ENCODE measurements at regions not wholly inside any gene's neighbourhood (a gene's known extent, or its start where the extent isn't known, plus 50 kb on each side); places are given as distances from the start of the nearest gene placed in this dataset.
"Not testable (repeated sequence)": the region's sequence is repeated elsewhere in the genome, so short reads cannot be mapped to it uniquely, and the experiment has no call there.

GRCh38 chr3:94822298-94822697 lies 759.4 kb downstream of the NSUN3 start:
- no peak for DNase-seq (ENCODE audit: low spot score)

DNA sequence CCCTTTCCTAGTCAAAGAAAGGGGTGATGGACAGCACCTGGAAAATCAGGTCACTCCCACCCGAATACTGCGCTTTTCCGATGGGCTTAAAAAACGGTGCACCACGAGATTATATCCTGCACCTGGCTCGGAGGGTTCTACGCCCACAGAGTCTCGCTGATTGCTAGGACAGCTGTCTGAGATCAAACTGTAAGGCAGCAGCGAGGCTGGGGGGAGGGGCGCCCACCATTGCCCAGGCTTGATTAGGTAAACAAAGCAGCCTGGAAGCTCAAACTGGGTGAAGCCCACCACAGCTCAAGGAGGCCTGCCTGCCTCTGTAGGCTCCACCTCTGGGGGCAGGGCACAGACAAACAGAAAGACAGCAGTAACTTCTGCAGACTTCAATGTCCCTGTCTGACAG lies 783.4 kb downstream of the NSUN3 start:
- not testable (repeated sequence) for DNase-seq (ENCODE audit: low spot score)

- DNase-seq (ENCODE audit: low spot score), result no peak
These were observed 799.8 kb downstream of the NSUN3 start for GRCh38 chr3:94862703-94863102.

- DNase-seq (ENCODE audit: low spot score), result no peak
These were observed 806.2 kb downstream of the NSUN3 start for GRCh38 chr3:94869059-94869547.

GRCh38 chr3:94873751-94874150 lies 810.9 kb downstream of the NSUN3 start:
- DNase-seq (ENCODE audit: low spot score), result no peak

GRCh38 chr3:94875149-94875548 lies 812.3 kb downstream of the NSUN3 start:
- DNase-seq (ENCODE audit: low spot score), result no peak

- DNase-seq (ENCODE audit: low spot score), result no peak
These were observed 824.2 kb downstream of the NSUN3 start for GRCh38 chr3:94887065-94887464.

- no peak for DNase-seq (ENCODE audit: low spot score)
These were observed 834.1 kb downstream of the NSUN3 start for GRCh38 chr3:94896994-94897393.

GRCh38 chr3:94904156-94904674 lies 841.4 kb downstream of the NSUN3 start:
- no peak for DNase-seq (ENCODE audit: low spot score)

- no peak for DNase-seq (ENCODE audit: low spot score)
These were observed 846.9 kb downstream of the NSUN3 start for GRCh38 chr3:94909726-94910125.

DNA sequence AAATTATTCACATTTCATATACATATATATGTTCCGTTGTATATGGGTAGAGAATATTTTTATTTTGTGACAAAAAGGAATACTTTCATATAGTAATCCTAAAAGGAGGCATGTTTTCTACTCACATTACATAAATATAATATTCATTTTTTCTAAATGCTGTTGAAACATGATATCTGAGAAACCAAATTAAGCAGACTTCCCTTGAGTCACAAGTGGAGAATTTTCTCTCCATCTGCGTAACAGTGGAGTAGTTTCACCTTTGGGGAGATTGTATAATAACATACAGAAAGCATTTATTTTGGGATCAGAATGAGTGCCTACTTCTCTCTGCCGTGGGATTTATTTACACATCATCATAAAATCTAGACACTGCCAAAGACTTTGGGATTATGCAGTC lies 849.8 kb downstream of the NSUN3 start:
- DNase-seq (ENCODE audit: low spot score), result no peak

DNA sequence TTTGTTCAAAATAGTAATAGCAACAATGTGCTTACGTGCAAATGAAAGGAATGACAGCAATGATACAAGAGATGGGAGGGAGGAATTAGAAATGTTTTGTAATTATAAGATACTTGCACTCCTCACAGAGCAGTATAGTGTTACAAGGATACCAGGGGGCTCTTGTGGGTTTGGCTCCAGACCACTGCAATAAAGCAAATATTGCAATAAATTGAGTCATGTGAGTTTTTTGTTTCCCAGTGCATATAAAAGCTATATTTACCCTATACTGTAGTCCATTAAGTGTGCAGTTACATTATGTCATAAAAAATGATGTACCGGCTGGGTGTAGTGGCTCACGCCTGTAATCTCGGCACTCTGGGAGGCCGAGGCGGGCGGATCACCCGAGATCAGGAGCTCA lies 864.3 kb downstream of the NSUN3 start:
- DNase-seq (ENCODE audit: low spot score), result no peak

DNA sequence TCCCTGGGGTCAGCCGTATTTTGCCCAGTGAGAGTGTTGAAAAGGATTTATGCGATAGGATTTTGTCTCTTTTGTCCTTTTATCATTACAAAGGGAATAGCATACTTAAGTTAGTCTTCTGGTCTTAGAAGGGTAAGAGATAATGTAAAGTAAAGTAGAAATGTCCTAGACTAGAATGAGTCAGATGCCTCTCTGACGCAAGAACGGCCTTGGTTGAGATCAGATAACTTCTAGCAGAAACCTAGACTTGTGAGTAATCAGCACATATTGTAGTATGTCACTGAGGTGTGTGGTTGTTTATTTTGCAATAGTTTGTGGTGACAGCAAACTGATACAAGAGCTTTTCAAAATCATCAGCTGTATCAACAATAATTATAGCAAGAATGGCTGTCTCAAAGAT lies 866.1 kb downstream of the NSUN3 start:
- DNase-seq (ENCODE audit: low spot score), result no peak

DNA sequence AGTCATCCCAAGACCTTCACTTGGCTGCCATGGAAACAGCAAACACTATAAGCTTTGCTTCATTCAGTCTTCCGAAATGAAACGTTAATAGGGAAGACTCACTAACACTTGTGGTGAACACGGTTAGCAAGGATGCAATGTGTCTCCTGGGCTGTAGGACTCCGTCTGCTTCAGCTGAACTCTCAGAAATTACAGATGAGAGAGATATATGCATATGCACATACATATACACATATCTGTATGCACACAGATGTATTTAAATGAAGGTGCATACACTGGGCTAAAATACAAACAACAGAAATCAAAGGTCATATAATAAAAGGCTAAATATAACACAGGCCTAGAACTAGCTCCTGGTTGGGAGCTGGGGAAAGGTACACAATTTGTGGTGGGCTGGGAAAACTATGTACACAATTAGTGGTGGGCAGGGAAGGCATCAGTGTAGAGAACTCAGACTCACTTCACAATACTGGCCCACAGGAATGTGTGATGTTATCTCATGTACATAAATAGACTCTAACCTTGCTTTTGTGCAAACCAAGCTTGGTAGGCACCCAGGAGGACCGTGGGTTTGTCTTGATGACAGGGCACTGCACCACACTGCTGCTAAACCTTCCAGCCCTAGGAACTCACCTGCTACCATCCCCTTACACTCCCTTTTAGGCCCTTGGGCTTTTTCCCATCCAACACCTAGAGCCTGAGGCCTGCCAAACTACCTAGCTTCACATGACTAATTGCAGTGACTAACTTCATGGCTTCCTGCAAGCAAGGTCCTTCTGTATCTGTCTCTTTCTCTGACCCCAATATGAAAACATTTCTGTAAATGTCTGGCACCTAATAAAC lies 873.1 kb downstream of the NSUN3 start:
- DNase-seq (ENCODE audit: low spot score), result no peak

GRCh38 chr3:94937980-94938379 lies 875.1 kb downstream of the NSUN3 start:
- DNase-seq (ENCODE audit: low spot score), result no peak

GRCh38 chr3:94946683-94947082 lies 883.8 kb downstream of the NSUN3 start:
- DNase-seq (ENCODE audit: low spot score), result no peak

- no peak for DNase-seq (ENCODE audit: low spot score)
These were observed 898.7 kb downstream of the NSUN3 start for GRCh38 chr3:94961423-94962100.

- DNase-seq (ENCODE audit: low spot score), result no peak
These were observed 903.1 kb downstream of the NSUN3 start for GRCh38 chr3:94965867-94966475.

- DNase-seq (ENCODE audit: low spot score), result no peak
These were observed 904.3 kb downstream of the NSUN3 start for GRCh38 chr3:94967196-94967595.

DNA sequence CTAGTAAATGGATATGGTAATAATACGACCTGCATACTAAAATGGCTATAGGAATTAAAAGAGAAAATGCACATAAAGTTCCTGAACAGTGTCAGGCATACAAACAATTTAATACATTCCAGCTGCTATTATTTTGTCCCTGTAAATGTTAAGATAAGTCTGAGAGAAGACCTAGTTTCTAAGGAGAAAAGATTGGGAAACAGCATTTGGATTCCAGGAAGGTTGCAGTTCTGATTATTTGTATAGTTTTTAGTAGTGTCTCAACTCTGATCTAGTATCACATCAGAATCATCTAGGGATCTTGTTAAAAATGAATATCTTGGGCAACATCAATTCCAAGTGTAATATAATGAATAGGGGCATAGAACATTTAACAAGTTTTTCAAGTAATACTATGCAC lies 905.7 kb downstream of the NSUN3 start:
- DNase-seq (ENCODE audit: low spot score), result no peak

DNA sequence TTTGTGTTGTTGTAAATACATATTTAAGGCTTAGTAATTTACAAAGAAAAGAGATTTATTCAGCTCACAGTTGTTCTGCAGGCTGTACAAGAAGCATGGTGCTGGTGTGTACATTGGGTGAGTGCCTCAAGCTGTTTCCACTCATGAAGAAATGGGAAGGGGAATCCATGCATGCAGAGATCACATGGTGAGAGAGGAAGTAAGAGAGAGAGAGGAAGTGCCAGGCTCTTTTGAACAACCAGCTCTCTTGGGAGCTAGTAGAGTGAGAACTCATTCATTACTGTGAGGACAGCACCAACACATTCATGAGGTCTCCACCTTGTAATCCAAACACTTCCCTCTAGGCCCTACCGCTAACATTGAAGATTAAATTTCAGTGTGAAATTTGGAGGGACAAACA lies 909.2 kb downstream of the NSUN3 start:
- DNase-seq (ENCODE audit: low spot score), result no peak

- DNase-seq (ENCODE audit: low spot score), result no peak
These were observed 915.2 kb downstream of the NSUN3 start for GRCh38 chr3:94978084-94978483.

GRCh38 chr3:94985778-94986177 lies 922.9 kb downstream of the NSUN3 start:
- DNase-seq (ENCODE audit: low spot score), result no peak

All from ureter (tissue), 1 donor.